ENCODE measurements at regions not wholly inside any gene's neighbourhood (a gene's known extent, or its start where the extent isn't known, plus 50 kb on each side); places are given as distances from the start of the nearest gene placed in this dataset.

DNA sequence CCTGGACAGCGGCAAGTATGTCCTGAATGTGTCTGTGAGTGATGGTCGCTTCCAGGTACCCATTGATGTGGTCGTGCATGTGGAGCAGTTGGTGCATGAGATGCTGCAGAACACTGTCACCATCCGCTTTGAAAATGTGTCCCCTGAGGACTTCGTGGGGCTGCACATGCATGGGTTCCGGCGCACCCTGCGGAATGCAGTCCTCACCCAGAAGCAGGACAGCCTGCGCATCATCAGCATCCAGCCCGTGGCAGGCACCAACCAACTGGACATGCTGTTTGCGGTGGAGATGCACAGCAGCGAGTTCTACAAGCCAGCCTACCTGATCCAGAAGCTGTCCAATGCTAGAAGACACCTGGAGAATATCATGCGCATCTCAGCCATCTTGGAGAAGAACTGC is 125.3 kb upstream of the MTNR1B start:
- in situ Hi-C loops (cut with HindIII; ENCODE audit: low pct_ligation_motif_present, low pct_unique_long_range_greater_than_20kb, low sequenced_read_pairs) = no loop called here
- DNase-seq = no peak

DNA sequence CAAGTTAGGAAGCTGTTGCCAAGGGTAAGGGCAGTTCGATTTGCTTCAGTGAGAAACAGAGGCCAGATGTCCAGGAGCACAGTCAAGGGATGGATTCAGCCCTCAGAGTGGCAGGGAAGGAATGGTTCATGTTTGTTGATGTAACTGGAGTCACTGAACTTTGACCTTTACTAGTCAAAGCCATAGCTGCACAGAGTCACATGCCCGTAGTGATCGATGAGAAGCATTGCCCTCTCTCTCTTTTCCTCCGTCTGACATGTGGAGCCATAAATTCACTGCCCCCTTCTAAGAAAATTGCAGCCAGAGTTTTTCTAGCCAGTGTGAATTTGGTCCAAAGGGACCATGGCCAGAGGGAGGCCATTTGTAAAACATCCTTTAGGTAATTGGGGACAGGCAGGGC is 124.1 kb upstream of the MTNR1B start:
- in situ Hi-C loops (cut with HindIII; ENCODE audit: low pct_ligation_motif_present, low pct_unique_long_range_greater_than_20kb, low sequenced_read_pairs) = no loop called here
- DNase-seq = no peak

DNA sequence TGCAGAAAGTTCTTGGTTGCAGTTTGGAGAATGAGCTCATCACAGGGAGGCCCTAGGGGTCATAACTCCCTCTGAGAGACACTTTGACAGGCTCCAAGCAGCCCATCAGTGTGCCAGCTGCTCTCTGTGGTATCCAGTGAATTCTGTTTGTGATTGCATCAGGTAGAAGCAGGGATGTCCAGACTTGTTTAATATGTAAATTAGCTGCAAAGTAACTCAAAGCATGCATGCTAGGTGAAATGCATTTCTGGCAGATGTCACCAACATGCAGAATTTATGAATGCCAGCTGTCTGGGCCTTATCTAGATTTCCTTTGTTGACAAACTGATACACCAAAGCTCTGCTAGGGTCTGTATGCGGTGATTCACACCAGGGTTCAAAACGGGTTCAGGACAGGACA is 123.6 kb upstream of the MTNR1B start:
- no peak for DNase-seq
- in situ Hi-C loops (cut with HindIII; ENCODE audit: low pct_ligation_motif_present, low pct_unique_long_range_greater_than_20kb, low sequenced_read_pairs) = no loop called here

DNA sequence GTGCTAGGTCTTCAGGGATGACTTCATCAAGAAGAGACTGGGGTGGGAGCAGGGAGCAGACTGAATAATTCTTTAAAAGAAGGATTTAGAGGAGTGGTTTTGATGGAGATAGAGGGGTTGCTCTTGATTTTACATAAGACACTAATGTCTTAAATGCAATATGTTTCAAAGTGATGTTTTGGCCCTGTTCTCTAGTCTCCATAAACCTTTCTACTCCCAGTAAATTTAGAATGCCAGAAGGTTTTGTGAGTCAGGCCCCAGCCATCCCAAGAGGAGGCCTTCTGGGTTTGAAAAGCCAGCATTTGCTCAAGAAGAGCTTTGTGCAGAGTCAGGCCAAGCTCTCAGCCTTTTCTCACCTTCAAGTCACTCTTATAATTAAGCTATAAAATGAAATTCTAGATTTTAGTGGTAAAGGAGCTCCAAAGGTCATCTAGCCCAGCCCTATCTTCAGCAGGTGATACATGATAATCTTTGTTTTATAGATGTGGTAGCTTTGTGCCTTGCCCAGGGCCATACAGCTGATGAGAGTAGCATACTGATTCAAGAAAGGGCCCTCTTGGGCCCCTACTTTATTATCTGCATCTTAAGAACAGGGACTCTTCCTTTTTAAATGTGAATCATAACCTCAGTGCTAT is 122.8 kb upstream of the MTNR1B start:
- in situ Hi-C loops (cut with HindIII; ENCODE audit: low pct_ligation_motif_present, low pct_unique_long_range_greater_than_20kb, low sequenced_read_pairs) = no loop called here
- no peak for DNase-seq

DNA sequence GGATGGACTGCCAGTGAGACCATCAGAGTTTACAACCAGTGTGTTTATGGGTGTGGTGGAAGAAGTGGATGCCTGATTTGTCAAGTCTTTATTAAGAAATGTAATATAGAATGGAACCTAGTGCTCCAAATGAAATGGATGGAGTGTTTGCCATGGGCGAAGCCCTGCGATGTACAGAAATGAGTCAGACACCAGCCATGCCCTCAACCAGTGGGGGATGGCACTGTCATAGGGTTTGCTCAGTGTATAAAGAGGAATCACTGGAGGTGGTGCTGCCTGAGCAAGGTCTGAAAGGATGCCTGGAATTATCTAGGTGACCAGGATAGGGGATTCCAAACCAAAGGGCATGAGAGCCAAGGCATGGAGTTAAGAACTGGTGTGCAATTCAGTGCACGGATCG is 120.9 kb upstream of the MTNR1B start:
- in situ Hi-C loops (cut with HindIII; ENCODE audit: low pct_ligation_motif_present, low pct_unique_long_range_greater_than_20kb, low sequenced_read_pairs) = no loop called here
- DNase-seq = no peak

DNA sequence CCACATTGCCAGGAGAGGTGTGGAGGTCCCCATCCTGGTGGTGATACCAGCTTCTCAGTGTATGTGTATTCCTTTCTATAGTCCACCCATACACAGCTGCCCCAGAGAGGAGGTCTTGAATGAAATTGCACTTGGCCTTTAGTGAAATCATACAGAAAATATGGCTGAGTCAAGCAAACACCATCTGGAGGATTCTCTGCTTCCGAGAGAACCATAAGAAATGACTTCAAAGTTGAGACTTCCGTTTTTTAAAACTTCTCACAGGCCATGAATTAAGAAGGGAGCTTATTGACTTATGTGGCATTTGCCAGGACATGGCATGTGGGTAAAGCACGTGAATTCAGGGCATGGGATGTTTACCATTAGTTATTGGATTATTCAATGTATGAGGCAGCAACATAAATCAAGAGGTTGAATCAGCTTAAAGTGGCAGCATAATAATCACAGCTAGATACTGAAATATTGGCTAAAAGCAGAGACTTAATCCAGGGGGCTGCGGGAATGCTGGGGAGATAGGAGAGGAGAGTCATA is 119.1 kb upstream of the MTNR1B start:
- DNase-seq = no peak

DNA sequence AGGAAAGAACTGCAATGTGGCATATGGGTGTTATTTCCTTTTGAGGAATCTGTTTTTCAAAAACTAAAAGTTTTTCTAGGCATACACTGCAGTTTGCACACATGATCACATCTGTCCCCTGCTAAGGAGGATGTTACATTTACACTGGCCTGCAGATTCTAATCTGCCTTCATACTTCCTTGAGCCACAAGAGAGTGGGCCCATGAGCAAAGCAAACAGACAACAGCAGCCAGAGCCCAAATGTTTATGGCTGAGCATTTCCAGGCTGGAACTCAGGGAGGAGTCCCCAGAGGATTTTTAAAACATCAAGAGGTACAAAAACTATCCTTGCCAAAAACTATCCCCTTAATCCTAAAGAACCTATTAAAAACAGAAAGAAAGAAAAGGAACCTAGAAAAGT is 117.2 kb upstream of the MTNR1B start:
- in situ Hi-C loops (cut with HindIII; ENCODE audit: low pct_ligation_motif_present, low pct_unique_long_range_greater_than_20kb, low sequenced_read_pairs) = no loop called here
- no peak for DNase-seq

More for the DNA sequence above, 119.1 kb upstream of the MTNR1B start:
- in situ Hi-C loops (cut with HindIII; ENCODE audit: low pct_ligation_motif_present, low pct_unique_long_range_greater_than_20kb, low sequenced_read_pairs) = no loop called here

DNA sequence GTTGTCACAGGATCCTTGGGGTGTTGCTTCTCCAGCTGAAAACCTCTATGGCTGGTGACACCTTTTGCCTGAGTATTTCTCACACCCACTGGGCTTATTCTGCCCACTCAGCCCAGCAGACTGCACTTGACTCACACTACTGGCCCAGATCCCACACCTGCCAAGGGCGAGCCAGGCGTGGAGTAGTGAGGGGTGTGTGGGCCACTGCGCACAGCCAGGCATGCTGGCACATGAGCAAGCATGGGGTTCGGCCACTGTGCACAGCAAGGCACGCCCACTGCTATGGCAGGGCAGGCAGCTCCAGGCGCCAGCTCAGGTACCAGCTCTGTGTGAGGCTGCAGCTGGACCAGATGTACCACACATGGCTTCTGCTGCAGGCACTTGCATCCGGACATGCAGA is 116.5 kb upstream of the MTNR1B start:
- DNase-seq = no peak
- in situ Hi-C loops (cut with HindIII; ENCODE audit: low pct_ligation_motif_present, low pct_unique_long_range_greater_than_20kb, low sequenced_read_pairs) = no loop called here

DNA sequence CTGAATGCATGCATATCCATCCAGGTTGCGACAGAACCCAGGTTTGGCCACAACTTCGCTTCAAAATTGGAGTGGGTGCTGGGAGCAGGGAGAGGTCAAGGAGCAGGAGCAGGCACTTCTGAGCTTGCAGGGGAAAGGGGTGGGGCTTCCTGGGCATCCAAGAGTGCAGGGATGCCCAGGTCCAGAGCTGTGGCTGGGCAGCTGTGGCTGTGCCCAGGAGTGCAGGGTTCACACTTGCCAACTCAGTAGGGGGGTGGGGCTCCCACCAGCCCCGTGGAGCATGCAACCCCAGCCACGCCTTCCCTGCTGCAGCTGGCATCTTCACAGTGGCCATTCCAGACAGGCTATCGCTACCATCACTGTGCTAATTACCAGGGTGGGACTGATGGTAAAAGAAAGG is 115.3 kb upstream of the MTNR1B start:
- in situ Hi-C loops (cut with HindIII; ENCODE audit: low pct_ligation_motif_present, low pct_unique_long_range_greater_than_20kb, low sequenced_read_pairs) = no loop called here
- DNase-seq = no peak

DNA sequence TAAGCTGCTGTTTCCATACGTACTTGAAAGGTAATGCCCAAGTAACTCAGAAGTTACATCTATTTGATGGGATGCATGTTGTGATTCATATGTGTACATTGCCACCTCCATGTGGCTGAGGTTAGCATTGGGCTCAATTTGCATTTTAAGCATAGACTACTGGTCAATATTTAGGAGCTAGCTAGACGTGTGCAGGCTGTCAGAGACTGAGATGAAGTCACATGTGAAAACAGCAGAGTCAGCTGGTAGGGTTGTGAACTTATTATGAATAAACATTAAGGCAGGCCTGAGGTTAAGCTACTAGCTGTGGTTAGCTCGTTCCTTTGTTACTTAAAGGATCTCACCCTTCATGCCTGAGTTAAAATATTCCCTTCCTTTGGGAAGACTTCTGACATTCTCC is 114.5 kb upstream of the MTNR1B start:
- in situ Hi-C loops (cut with HindIII; ENCODE audit: low pct_ligation_motif_present, low pct_unique_long_range_greater_than_20kb, low sequenced_read_pairs) = no loop called here
- no peak for DNase-seq

DNA sequence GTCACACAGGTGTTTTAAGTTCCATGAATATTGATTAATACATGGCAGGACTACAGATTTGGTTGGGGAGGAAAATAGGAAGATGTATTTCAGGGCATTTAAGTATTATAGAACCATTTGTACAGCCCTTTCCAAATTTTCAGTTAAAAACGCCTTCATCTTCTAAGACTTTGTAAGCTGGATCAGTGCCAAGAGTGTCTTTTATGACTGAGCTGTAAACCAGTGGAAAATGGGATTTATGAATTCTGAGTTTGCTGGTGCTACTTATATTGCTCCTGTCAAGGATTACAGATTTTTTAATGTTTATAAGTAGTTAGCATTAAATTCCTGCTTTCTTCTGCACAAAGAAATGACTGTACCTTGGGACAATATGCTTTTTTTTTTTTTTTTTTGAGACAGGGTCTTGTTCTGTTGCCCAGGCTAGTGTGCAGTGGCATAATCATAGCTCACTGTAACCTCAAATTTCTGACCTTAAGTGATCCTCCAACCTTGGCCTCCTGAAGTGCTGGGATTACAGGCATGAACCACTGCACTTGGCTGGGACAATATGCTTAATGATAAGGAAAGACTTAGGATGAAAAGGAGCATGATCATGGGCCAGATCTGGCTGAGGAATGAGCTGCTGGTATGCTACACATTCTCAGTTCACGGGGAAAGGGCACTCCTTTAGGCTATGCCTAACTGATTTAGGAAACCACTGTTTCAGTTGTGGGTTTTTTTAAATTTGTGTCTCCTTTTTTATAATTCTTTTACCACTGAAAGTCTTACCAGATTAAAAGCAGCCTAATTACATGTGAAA is 113.6 kb upstream of the MTNR1B start:
- in situ Hi-C loops (cut with HindIII; ENCODE audit: low pct_ligation_motif_present, low pct_unique_long_range_greater_than_20kb, low sequenced_read_pairs) = no loop called here
- DNase-seq = no peak

DNA sequence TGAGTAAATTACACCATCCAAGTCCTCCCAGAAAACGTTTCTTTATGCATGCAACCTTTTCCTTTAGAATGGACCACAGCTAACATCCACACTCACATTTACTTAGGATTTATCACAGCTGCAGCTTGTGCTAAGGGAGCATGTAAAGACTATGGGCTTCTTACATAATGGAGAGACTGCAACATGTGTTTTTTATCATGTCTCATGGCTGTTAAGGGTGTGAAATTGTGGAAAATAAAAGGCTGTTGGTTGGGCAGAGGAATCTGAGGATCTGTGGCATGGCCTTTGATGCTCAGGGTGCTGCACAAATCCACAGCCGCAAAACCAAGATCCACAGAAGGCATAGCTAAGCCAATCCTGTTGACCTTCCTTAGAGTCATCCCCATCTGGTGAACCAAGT is 112.0 kb upstream of the MTNR1B start:
- no peak for DNase-seq
- in situ Hi-C loops (cut with HindIII; ENCODE audit: low pct_ligation_motif_present, low pct_unique_long_range_greater_than_20kb, low sequenced_read_pairs) = no loop called here

DNA sequence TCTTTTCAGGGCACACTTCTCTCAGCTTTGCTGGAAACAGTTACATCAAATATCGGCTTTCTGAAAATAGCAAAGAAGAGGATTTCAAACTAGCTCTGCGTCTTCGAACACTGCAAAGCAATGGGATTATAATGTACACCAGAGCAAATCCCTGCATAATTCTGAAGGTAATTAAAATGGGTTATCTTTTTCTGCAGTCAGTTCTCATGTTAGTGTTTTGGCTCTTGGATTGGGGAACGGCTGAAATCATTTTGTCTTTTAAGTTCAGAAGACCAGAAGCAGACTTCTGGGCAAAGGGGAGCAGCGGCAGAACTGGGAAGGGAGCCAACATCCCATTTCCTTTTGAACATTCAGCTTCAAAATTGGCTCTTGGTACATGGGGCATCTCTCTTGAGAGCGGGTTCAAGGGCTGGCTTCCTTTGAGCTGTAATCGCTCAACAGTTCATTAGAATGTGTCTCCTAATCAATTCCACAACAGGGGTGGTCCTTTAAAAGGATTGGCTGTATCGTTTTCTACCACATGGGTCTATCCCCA is 110.2 kb upstream of the MTNR1B start:
- no peak for DNase-seq
- in situ Hi-C loops (cut with HindIII; ENCODE audit: low pct_ligation_motif_present, low pct_unique_long_range_greater_than_20kb, low sequenced_read_pairs) = no loop called here

DNA sequence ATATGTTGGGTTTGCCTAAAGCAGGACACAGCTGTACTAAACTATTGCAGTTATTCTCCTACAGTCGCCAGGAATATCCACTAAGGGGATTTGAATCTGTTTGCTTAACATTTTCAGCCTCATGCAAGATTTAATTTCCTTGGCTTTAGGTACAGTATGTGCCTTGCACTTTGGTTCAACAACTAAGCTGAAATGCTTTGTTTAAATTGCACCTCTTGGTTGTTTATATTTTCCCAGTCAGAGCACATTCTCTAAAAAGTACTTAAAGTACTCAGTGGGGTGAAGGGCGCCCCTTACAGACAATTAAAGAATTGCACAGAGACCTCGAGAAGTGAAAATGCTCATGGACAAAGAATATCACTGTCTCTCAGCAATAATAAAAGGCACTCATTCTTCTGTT is 107.8 kb upstream of the MTNR1B start:
- in situ Hi-C loops (cut with HindIII; ENCODE audit: low pct_ligation_motif_present, low pct_unique_long_range_greater_than_20kb, low sequenced_read_pairs) = no loop called here
- no peak for DNase-seq

DNA sequence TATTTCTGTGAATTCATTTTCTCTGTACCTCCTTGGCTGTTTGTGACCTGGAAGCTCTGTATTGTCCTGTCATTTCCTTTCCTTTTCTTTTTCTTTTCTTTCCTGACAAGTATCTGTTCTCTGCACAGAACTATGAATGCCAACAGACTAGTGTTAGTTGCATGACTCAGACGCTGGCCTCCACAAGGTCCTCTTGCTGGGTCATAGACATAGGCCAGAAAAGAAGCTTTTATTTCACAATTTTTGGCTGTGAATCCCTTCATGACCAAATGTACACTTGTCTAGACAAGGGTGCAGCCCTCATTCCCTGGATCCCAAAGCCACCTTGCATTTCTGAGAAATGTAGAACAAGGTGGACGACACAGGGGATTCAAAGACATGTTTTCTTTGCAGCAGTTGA is 104.1 kb upstream of the MTNR1B start:
- no peak for DNase-seq
- in situ Hi-C loops (cut with HindIII; ENCODE audit: low pct_ligation_motif_present, low pct_unique_long_range_greater_than_20kb, low sequenced_read_pairs) = no loop called here

DNA sequence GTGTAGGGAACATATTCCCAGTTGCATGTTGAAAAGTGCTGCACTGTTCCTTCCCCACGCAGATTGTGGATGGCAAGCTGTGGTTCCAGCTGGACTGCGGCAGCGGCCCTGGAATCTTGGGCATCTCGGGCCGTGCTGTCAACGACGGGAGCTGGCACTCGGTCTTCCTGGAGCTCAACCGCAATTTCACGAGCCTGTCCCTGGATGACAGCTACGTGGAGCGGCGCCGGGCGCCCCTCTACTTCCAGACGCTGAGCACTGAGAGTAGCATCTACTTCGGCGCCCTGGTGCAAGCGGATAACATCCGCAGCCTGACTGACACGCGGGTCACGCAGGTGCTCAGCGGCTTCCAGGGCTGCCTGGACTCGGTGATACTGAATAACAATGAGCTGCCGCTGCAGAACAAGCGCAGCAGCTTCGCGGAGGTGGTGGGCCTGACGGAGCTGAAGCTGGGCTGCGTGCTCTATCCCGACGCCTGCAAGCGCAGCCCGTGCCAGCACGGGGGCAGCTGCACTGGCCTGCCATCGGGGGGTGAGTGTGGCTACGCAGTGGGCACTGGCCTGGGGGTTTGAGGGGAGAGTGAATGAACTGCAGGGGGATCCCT is 102.7 kb upstream of the MTNR1B start:
- no peak for DNase-seq
- in situ Hi-C loops (cut with HindIII; ENCODE audit: low pct_ligation_motif_present, low pct_unique_long_range_greater_than_20kb, low sequenced_read_pairs) = no loop called here

DNA sequence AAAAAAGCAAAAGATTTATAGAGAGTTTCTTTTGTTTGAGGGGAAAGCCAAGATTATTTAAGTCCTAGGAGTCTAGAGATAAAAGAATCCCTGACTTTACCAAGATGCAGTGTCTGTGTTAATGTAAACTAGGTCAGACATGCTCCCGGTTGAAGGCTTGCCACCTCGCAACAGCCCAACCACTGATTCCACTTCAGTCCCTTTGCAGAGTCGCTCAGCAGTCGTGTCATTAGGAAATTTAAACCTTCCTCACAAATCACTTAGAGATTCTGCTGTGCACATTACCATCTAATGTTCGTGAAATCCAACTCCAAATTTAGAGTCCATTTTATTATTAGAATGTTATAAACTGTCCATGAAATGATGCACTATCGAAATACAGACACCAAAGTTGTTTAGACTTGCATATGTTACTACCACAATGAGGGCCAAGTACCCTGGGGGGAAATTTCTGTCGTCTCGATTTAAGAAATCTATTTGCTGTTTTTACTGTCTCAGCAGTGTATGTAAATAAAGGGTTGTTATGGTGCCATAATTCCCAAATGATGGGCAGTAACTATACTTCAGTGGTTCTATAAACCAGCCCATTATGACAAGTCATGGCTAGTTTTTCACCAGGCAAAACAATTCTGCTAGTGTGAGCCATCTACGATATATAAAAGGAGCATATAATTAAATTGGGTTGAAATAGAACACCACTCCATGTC is 101.4 kb upstream of the MTNR1B start:
- in situ Hi-C loops (cut with HindIII; ENCODE audit: low pct_ligation_motif_present, low pct_unique_long_range_greater_than_20kb, low sequenced_read_pairs) = no loop called here
- no peak for DNase-seq

DNA sequence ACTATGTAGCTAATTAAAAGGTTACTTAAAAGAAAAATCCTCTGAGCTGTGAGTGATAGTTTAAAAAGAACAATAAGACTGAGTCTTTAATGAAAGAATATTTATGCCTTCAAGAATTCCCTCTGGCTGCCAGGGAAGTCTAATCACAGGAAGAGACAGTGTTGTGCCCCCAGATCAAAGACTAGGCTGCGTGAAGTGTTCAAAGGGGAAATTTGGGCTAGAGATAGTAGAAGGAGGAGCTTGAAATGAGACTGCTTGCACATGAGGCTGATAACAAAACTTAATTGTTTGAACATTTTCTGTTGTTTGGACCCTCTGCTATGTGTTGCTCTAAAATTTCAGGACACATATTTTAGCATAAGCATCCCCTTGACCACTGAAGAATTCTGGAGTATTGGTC is 99.7 kb upstream of the MTNR1B start:
- in situ Hi-C loops (cut with HindIII; ENCODE audit: low pct_ligation_motif_present, low pct_unique_long_range_greater_than_20kb, low sequenced_read_pairs) = no loop called here
- DNase-seq = no peak

DNA sequence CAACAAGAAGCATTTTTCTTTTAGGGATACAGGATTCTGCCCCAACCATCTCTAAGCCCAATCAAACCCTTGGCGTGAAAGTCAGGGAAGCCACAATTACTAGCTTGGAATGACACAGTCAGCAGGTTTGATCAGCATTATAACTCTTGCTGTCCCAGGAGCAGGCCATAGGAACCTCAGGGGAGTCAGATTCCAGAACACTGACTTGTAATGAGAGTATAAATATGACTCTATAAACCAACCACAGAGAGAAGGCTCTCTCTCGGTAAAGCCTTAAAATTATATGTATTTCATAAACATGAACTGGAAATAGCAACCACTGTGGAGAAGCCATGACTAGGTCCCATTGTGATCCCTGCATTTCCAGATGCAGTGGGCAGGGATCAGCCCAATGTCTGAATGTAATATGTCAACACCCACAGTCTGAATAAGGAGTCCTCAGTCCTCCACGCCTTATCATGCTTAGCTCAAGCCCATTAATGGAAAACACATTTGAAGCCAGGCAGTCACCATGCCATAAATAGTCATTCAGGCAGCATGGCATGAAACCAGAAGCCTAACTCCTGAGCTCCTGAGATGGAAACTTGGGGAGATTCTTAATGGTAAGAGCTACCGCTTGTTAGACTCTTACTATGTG is 99.1 kb upstream of the MTNR1B start:
- in situ Hi-C loops (cut with HindIII; ENCODE audit: low pct_ligation_motif_present, low pct_unique_long_range_greater_than_20kb, low sequenced_read_pairs) = no loop called here
- DNase-seq = no peak
